WTC11 (cell line): ENCODE measurements at regions not wholly inside any gene's neighbourhood (a gene's known extent, or its start where the extent isn't known, plus 50 kb on each side); places are given as distances from the start of the nearest gene placed in this dataset.

Experiments
- JAZF1 ChIP-seq: fragments of 250-450 bp; sonication (Bioruptor Pico); IDR thresholded peaks from 2 replicates; pipeline ENCODE4 v1.9.0; 2021; ENCODE audit warnings: moderate library complexity, mild to moderate bottlenecking, inconsistent platforms
- KAT7 ChIP-seq: sonication (generic); formaldehyde crosslinking; IDR thresholded peaks from 2 replicates; pipeline ENCODE4 v1.8.1; 2023; ENCODE audit warnings: missing genetic modification reagents, mild to moderate bottlenecking, borderline replicate concordance
- NFYB ChIP-seq: sonication (generic); formaldehyde crosslinking; conservative IDR thresholded peaks from 2 replicates; pipeline ENCODE4 v1.8.0; 2022; ENCODE audit warnings: low read depth, missing genetic modification reagents
- ZNF138 ChIP-seq: sonication (generic); formaldehyde crosslinking; conservative IDR thresholded peaks from 2 replicates; pipeline ENCODE4 v1.8.1; 2022; ENCODE audit warnings: mild to moderate bottlenecking, moderate library complexity, missing genetic modification reagents
- ZNF263 ChIP-seq: sonication (generic); formaldehyde crosslinking; IDR thresholded peaks from 2 replicates; pipeline ENCODE4 v1.8.1; 2022; ENCODE audit warnings: low read depth, mild to moderate bottlenecking, moderate library complexity, missing genetic modification reagents
- TF ChIP-seq, protein P1 (sequence below): fragments of 200-600 bp; IDR thresholded peaks from 2 replicates; pipeline ENCODE4 v1.8.0; 2022; ENCODE audit warnings: antibody characterized with exemption
- TF ChIP-seq, protein P2 (sequence below): sonication (generic); formaldehyde crosslinking; IDR thresholded peaks from 2 replicates; pipeline ENCODE4 v1.8.1; 2023; ENCODE audit warnings: mild to moderate bottlenecking, missing genetic modification reagents, moderate library complexity
- TF ChIP-seq, protein P3 (sequence below): sonication (generic); formaldehyde crosslinking; IDR thresholded peaks from 2 replicates; pipeline ENCODE4 v1.8.1; 2022; ENCODE audit warnings: low read depth, missing genetic modification reagents, borderline replicate concordance
- TF ChIP-seq, protein P4 (sequence below): sonication (generic); formaldehyde crosslinking; IDR thresholded peaks from 2 replicates; pipeline ENCODE4 v1.8.0; 2023; ENCODE audit warnings: mild to moderate bottlenecking, missing genetic modification reagents

DNA sequence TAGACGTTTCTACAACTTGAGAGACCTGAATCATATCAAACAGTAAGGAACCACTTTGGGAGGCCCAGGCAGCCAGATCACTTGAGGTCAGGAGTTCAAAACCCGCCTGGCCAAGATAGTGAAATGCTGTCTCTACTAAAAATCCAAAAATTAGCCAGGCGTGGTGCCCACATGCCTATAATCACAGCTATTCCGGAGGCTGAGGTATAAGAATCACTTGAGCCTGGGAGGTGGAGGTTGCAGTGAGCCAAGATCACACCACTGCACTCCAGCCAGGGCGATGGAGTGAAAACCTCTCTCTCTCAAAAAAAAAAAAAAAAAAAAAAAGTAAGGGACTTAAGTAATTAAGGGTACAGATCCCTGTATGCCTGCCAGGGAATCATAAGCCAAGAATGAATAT, 103.4 kb upstream of the NUDT7 start:
- TF ChIP-seq NFYB = no peak
- no peak for TF ChIP-seq KAT7 (CRISPR knock-in tag)
- TF ChIP-seq, protein P1, sequence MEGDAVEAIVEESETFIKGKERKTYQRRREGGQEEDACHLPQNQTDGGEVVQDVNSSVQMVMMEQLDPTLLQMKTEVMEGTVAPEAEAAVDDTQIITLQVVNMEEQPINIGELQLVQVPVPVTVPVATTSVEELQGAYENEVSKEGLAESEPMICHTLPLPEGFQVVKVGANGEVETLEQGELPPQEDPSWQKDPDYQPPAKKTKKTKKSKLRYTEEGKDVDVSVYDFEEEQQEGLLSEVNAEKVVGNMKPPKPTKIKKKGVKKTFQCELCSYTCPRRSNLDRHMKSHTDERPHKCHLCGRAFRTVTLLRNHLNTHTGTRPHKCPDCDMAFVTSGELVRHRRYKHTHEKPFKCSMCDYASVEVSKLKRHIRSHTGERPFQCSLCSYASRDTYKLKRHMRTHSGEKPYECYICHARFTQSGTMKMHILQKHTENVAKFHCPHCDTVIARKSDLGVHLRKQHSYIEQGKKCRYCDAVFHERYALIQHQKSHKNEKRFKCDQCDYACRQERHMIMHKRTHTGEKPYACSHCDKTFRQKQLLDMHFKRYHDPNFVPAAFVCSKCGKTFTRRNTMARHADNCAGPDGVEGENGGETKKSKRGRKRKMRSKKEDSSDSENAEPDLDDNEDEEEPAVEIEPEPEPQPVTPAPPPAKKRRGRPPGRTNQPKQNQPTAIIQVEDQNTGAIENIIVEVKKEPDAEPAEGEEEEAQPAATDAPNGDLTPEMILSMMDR = no peak
- TF ChIP-seq, protein P2, sequence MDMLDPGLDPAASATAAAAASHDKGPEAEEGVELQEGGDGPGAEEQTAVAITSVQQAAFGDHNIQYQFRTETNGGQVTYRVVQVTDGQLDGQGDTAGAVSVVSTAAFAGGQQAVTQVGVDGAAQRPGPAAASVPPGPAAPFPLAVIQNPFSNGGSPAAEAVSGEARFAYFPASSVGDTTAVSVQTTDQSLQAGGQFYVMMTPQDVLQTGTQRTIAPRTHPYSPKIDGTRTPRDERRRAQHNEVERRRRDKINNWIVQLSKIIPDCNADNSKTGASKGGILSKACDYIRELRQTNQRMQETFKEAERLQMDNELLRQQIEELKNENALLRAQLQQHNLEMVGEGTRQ (CRISPR knock-in tag) = no peak
- TF ChIP-seq, protein P3, sequence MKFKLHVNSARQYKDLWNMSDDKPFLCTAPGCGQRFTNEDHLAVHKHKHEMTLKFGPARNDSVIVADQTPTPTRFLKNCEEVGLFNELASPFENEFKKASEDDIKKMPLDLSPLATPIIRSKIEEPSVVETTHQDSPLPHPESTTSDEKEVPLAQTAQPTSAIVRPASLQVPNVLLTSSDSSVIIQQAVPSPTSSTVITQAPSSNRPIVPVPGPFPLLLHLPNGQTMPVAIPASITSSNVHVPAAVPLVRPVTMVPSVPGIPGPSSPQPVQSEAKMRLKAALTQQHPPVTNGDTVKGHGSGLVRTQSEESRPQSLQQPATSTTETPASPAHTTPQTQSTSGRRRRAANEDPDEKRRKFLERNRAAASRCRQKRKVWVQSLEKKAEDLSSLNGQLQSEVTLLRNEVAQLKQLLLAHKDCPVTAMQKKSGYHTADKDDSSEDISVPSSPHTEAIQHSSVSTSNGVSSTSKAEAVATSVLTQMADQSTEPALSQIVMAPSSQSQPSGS (CRISPR knock-in tag) = no peak
- TF ChIP-seq, protein P4, sequence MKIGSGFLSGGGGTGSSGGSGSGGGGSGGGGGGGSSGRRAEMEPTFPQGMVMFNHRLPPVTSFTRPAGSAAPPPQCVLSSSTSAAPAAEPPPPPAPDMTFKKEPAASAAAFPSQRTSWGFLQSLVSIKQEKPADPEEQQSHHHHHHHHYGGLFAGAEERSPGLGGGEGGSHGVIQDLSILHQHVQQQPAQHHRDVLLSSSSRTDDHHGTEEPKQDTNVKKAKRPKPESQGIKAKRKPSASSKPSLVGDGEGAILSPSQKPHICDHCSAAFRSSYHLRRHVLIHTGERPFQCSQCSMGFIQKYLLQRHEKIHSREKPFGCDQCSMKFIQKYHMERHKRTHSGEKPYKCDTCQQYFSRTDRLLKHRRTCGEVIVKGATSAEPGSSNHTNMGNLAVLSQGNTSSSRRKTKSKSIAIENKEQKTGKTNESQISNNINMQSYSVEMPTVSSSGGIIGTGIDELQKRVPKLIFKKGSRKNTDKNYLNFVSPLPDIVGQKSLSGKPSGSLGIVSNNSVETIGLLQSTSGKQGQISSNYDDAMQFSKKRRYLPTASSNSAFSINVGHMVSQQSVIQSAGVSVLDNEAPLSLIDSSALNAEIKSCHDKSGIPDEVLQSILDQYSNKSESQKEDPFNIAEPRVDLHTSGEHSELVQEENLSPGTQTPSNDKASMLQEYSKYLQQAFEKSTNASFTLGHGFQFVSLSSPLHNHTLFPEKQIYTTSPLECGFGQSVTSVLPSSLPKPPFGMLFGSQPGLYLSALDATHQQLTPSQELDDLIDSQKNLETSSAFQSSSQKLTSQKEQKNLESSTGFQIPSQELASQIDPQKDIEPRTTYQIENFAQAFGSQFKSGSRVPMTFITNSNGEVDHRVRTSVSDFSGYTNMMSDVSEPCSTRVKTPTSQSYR = no peak
- TF ChIP-seq JAZF1 (CRISPR knock-in tag) = no peak
- no peak for TF ChIP-seq ZNF138 (CRISPR knock-in tag)
- TF ChIP-seq ZNF263 (CRISPR knock-in tag) = no peak
